ENCODE measurements at regions not wholly inside any gene's neighbourhood (a gene's known extent, or its start where the extent isn't known, plus 50 kb on each side); places are given as distances from the start of the nearest gene placed in this dataset.

GRCh38 chr3:106421909-106422308 lies 553.1 kb upstream of the CBLB start:
- no peaks in the 10 kb centered on the region for H3K27me3 ChIP-seq (replicated peaks)
- H3K27ac ChIP-seq, result peak overlapping the region; percentile 45
- peak; percentile 28 for DNase-seq
- TF ChIP-seq CTCF (IDR thresholded peaks at IDR 0.05; ENCODE audit: low read depth, low read length, missing control alignments), result no peak
- H3K4me3 ChIP-seq (ENCODE audit: low read depth, low read length), result no peak overlapping the region
- in situ Hi-C loops (cut with HindIII; ENCODE audit: low pct_ligation_motif_present, low sequenced_read_pairs), result no loop called here
- no peaks in the 10 kb centered on the region for H3K36me3 ChIP-seq (replicated peaks)

- DNase-seq, result no peak
- TF ChIP-seq CTCF (IDR thresholded peaks at IDR 0.05; ENCODE audit: low read depth, low read length, missing control alignments), result no peak
- Histone ChIP-seq H3K36me3 (replicated peaks) (no peaks in the 10 kb centered on the region), H3K4me3 (ENCODE audit: low read depth, low read length) (no peak overlapping the region), H3K27ac (no peak overlapping the region), H3K27me3 (replicated peaks) (no peaks in the 10 kb centered on the region)
- in situ Hi-C loops (cut with HindIII; ENCODE audit: low pct_ligation_motif_present, low sequenced_read_pairs), result no loop called here
Observed at GRCh38 chr3:106423321-106424225, 554.8 kb upstream of the CBLB start.

- TF ChIP-seq CTCF (IDR thresholded peaks at IDR 0.05; ENCODE audit: low read depth, low read length, missing control alignments), result no peak
- peak overlapping the region; percentile 21 for H3K27ac ChIP-seq
- no peak overlapping the region for H3K4me3 ChIP-seq (ENCODE audit: low read depth, low read length)
- H3K36me3 ChIP-seq (replicated peaks), result no peaks in the 10 kb centered on the region
- no peaks in the 10 kb centered on the region for H3K27me3 ChIP-seq (replicated peaks)
- in situ Hi-C loops (cut with HindIII; ENCODE audit: low pct_ligation_motif_present, low sequenced_read_pairs), result no loop called here
- peak; percentile 38 for DNase-seq
Observed at GRCh38 chr3:106425026-106425425, 556.2 kb upstream of the CBLB start.

- DNase-seq, result no peak
- H3K4me3 ChIP-seq (ENCODE audit: low read depth, low read length), result no peak overlapping the region
- in situ Hi-C loops (cut with HindIII; ENCODE audit: low pct_ligation_motif_present, low sequenced_read_pairs), result no loop called here
- no peak overlapping the region for H3K27ac ChIP-seq
- H3K27me3 ChIP-seq (replicated peaks), result no peaks in the 10 kb centered on the region
- TF ChIP-seq CTCF (IDR thresholded peaks at IDR 0.05; ENCODE audit: low read depth, low read length, missing control alignments), result no peak
- H3K36me3 ChIP-seq (replicated peaks), result no peaks in the 10 kb centered on the region
Observed at GRCh38 chr3:106425916-106426315, 557.1 kb upstream of the CBLB start.

- Histone ChIP-seq H3K36me3 (replicated peaks) (no peaks in the 10 kb centered on the region), H3K27ac (peak overlapping the region; percentile 45), H3K27me3 (replicated peaks) (no peaks in the 10 kb centered on the region), H3K4me3 (ENCODE audit: low read depth, low read length) (no peak overlapping the region)
- DNase-seq, result peak; percentile 97
- in situ Hi-C loops (cut with HindIII; ENCODE audit: low pct_ligation_motif_present, low sequenced_read_pairs), result no loop called here
- no peak for TF ChIP-seq CTCF (IDR thresholded peaks at IDR 0.05; ENCODE audit: low read depth, low read length, missing control alignments)
Observed at GRCh38 chr3:106428565-106428994, 559.8 kb upstream of the CBLB start.

Data from brain microvascular endothelial cell (primary cell).